ENCODE measurements at regions not wholly inside any gene's neighbourhood (a gene's known extent, or its start where the extent isn't known, plus 50 kb on each side); places are given as distances from the start of the nearest gene placed in this dataset.

DNA sequence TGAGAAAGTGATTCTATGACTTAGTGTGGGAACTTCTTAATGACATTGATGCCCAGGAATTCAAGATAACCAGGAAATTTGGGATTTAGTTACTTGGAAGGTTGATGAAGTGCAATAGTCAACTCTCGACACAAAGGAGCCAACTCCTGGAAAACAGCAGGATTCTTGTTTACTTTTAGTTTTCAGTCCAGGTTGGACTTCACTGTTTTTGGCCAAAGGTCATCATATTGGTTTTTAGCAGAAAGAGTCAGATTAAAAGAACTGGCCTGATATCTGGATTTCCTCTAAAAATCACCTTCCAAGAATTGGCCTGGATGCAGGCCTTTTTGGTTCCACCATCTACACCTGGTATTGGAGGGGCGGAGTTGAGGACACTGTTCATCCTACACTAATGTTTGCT lies 60.1 kb upstream of the SALL1 start:
- Histone ChIP-seq H3K36me3 (ENCODE audit: control insufficient read depth in 2 of 2, extremely low read depth in 1 of 2, insufficient read depth in 2 of 2, low read length in 2 of 2) (no peaks in the 10 kb centered on the region), H2AFZ (ENCODE audit: low read depth, low read length) (no peak overlapping the region), H3K9ac (replicated peaks; ENCODE audit: extremely low read depth, insufficient read depth, low read length) (no peak overlapping the region), H3K4me3 (replicated peaks in 1 of 3; ENCODE audit: insufficient read depth in 1 of 3, low read depth in 1 of 3, low read length in 3 of 3) (no peak overlapping the region), H3K79me2 (ENCODE audit: control insufficient read depth, insufficient read depth, low read length) (no peaks in the 10 kb centered on the region), H3K27me3 (ENCODE audit: control insufficient read depth in 2 of 2, insufficient read depth in 2 of 2, low read length in 2 of 2) (no peaks in the 10 kb centered on the region), H3K9me1 (replicated peaks; ENCODE audit: control insufficient read depth, extremely low read depth, insufficient read depth, low read length) (no peaks in the 10 kb centered on the region), H3K4me2 (ENCODE audit: insufficient read depth, low read length) (no peak overlapping the region), H4K20me1 (replicated peaks; ENCODE audit: control insufficient read depth, extremely low read depth, insufficient read depth, low read length) (no peaks in the 10 kb centered on the region), H3K27ac (ENCODE audit: insufficient read depth, low read depth, low read length) (no peak overlapping the region), H3K9me3 (replicated peaks; ENCODE audit: control insufficient read depth, insufficient read depth, low read length) (no peaks in the 10 kb centered on the region), H3K4me1 (ENCODE audit: control insufficient read depth, extremely low read depth, insufficient read depth, low read length) (no peaks in the 10 kb centered on the region)
- DNase-seq (ENCODE audit: low read depth, low spot score), result no peak
- CTCF ChIA-PET, result no interaction called here
- intact Hi-C loops (cut with micrococcal nuclease), result no loop called here
- POLR2A ChIA-PET, result no interaction called here
- no TSS peak for BruUV-seq (replicated peaks)
- no peak for FAIRE-seq
- no peak for TF ChIP-seq JUN (IDR thresholded peaks at IDR 0.05; ENCODE audit: borderline replicate concordance, insufficient read depth, insufficient read length, low read depth)
- no peak for TF ChIP-seq POLR2A (IDR thresholded peaks at IDR 0.05; ENCODE audit: low read depth, low read length)
- TF ChIP-seq POLR2AphosphoS5 (IDR thresholded peaks at IDR 0.05; ENCODE audit: insufficient read depth, low read depth, low read length), result no peak
- TF ChIP-seq EZH2 (IDR thresholded peaks at IDR 0.05; ENCODE audit: borderline replicate concordance, low read depth, low read length, severe bottlenecking), result no peak
- TF ChIP-seq FOS (IDR thresholded peaks at IDR 0.05; ENCODE audit: borderline replicate concordance, insufficient read depth, low read length), result no peak
- TF ChIP-seq, protein P1, sequence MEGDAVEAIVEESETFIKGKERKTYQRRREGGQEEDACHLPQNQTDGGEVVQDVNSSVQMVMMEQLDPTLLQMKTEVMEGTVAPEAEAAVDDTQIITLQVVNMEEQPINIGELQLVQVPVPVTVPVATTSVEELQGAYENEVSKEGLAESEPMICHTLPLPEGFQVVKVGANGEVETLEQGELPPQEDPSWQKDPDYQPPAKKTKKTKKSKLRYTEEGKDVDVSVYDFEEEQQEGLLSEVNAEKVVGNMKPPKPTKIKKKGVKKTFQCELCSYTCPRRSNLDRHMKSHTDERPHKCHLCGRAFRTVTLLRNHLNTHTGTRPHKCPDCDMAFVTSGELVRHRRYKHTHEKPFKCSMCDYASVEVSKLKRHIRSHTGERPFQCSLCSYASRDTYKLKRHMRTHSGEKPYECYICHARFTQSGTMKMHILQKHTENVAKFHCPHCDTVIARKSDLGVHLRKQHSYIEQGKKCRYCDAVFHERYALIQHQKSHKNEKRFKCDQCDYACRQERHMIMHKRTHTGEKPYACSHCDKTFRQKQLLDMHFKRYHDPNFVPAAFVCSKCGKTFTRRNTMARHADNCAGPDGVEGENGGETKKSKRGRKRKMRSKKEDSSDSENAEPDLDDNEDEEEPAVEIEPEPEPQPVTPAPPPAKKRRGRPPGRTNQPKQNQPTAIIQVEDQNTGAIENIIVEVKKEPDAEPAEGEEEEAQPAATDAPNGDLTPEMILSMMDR (IDR thresholded peaks at IDR 0.05; ENCODE audit: extremely low read depth in 1 of 2, insufficient read depth in 1 of 2, low read depth in 1 of 2, low read length in 2 of 2), result no peak
- TF ChIP-seq, protein P2, sequence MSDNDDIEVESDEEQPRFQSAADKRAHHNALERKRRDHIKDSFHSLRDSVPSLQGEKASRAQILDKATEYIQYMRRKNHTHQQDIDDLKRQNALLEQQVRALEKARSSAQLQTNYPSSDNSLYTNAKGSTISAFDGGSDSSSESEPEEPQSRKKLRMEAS (IDR thresholded peaks at IDR 0.05; ENCODE audit: insufficient read depth, insufficient read length), result no peak
- TF ChIP-seq GATA2 (IDR thresholded peaks at IDR 0.05; ENCODE audit: insufficient read depth, insufficient read length, low read depth, low read length), result no peak
- TF ChIP-seq MYC (IDR thresholded peaks at IDR 0.05; ENCODE audit: low read depth, low read length), result no peak
- dilution Hi-C loops (cut with MboI; ENCODE audit: extremely low pct_ligation_motif_present, low sequenced_read_pairs), result no loop called here

Data from endothelial cell of umbilical vein (primary cell).